Aorta (tissue), 5 donors: ENCODE measurements at regions not wholly inside any gene's neighbourhood (a gene's known extent, or its start where the extent isn't known, plus 50 kb on each side); places are given as distances from the start of the nearest gene placed in this dataset.
"Not testable (repeated sequence)": the region's sequence is repeated elsewhere in the genome, so short reads cannot be mapped to it uniquely, and the experiment has no call there.

Experiments used
- ATAC-seq: fragments of 200-7000 bp; cut with Tn5 transposase; one replicate; pipeline ENCODE4 v1.9.1; 2022; ENCODE audit warnings: moderate library complexity; ENCODE audit not compliant: low FRiP score
- DNase-seq, 2 donors: peaks; one replicate each; pipeline ENCODE4 v3.0.0-alpha.2; 2020
- H3K27ac ChIP-seq, 2 donors: one replicate each; pipeline ENCODE4 v1.5.1; 2013; ENCODE audit warnings: low read length in 2 of 2, mild to moderate bottlenecking in 2 of 2, moderate library complexity in 2 of 2, control low read depth in 1 of 2, inconsistent platforms in 1 of 2, low read depth in 1 of 2
- H3K27me3 ChIP-seq, 2 donors: one replicate each; pipeline ENCODE4 v1.6.1; 2013; ENCODE audit warnings: control low read depth in 1 of 2, low read length in 1 of 2, mild to moderate bottlenecking in 1 of 2, moderate library complexity in 1 of 2; ENCODE audit not compliant: insufficient read depth in 2 of 2, control insufficient read depth in 1 of 2
- H3K36me3 ChIP-seq, 2 donors: one replicate each; pipeline ENCODE4 v1.6.1; 2013; ENCODE audit warnings: control low read depth in 1 of 2, low read length in 1 of 2, mild to moderate bottlenecking in 1 of 2; ENCODE audit not compliant: insufficient read depth in 2 of 2, control insufficient read depth in 1 of 2
- H3K4me1 ChIP-seq, 2 donors: one replicate each; pipeline ENCODE4 v1.6.1; 2013; ENCODE audit warnings: low read length in 2 of 2, control low read depth in 1 of 2, mild to moderate bottlenecking in 1 of 2, moderate library complexity in 1 of 2; ENCODE audit not compliant: insufficient read depth in 2 of 2, control insufficient read depth in 1 of 2
- H3K4me3 ChIP-seq, 2 donors: one replicate each; pipeline ENCODE4 v1.5.1; 2013; ENCODE audit warnings: low read length in 2 of 2, control low read depth in 1 of 2, mild to moderate bottlenecking in 1 of 2
- H3K9me3 ChIP-seq: one replicate; pipeline ENCODE4 v1.6.1; 2013; ENCODE audit warnings: mild to moderate bottlenecking, low read length; ENCODE audit not compliant: control insufficient read depth
- WGBS, 2 donors: extraction: QIAGEN DNeasy Blood & Tissue Kit; methylation state at CpG; one replicate each; pipeline ENCODE4 v1.1.7; 2013; 5-methylcytosine and 5-hydroxymethylcytosine counted together
- intact Hi-C, 2 donors: fragments of 100-400 bp; cut with DNase I; formaldehyde crosslinking; loops; one replicate each; pipeline versions ENCODE4 v1.14.2 to v1.15.0; 2022
- donor health status: healthy with polysubstance abuse.
- donor health status: Bipolar disorder and iron deficiency.
- donor health status: DM: no; HTN: no; CAD: no.
- donor health status: DM: no; HTN: no; CAD: no.
- donor health status: DM: yes; HTN: yes; CAD: no.

- ATAC-seq = peak; percentile 83
- H3K4me3 ChIP-seq = peak overlapping the region in 1 of 2 donors; percentile 34
- DNase-seq, H3K36me3 ChIP-seq, H3K9me3 ChIP-seq, H3K27ac ChIP-seq, H3K4me1 ChIP-seq, H3K27me3 ChIP-seq, intact Hi-C loops: not testable (repeated sequence)
- WGBS, 2 donors = 0% methylated on average over 1 of the region's 50 CpGs; no CpG with 5 or more reads in 1 of the 2 donors
Measured at GRCh38 chr1:148280831-148281572, 128.9 kb upstream of the NBPF11 start.

DNA sequence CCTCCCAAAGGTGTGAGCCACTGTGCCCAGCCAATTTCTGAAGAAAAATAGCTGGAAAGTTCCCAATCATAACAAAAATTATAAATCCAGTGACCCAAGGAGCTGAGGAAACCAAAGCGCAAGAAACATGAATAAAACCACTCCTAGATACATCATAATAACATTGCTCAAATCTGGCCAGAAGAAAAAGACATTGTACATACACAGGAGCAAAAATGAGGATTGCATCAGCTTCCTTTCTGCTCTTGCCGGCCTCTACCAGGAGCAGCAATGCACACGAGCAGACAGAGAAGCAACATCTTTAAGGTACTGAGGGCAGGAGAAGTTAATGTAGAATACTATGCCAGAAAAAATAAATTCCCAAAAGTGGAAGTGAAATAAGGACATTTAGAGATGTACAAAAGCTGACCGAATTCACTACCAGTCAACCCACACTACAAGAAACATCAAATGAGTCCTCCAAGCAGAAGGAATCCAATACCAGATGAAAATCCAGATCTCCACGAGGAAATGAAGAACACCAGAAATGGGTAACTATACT, 127.0 kb upstream of the NBPF11 start:
- not testable (repeated sequence) for H3K36me3 ChIP-seq, H3K4me1 ChIP-seq, H3K27me3 ChIP-seq, ATAC-seq, H3K27ac ChIP-seq, H3K4me3 ChIP-seq, H3K9me3 ChIP-seq, DNase-seq
- 79 to 86% methylated on average over 5 of the region's 5 CpGs for WGBS, 2 donors
- intact Hi-C loops = loop anchor here in 1 of 2 donors (10.0 kb wide), 1 partner anchor 114 kb away; no protein-coding TSS in a partner anchor

GRCh38 chr1:148277865-148278279, 125.8 kb upstream of the NBPF11 start:
- DNase-seq, H3K9me3 ChIP-seq, H3K4me3 ChIP-seq, H3K4me1 ChIP-seq, ATAC-seq, H3K27me3 ChIP-seq, H3K36me3 ChIP-seq, H3K27ac ChIP-seq: not testable (repeated sequence)
- intact Hi-C loops = loop anchor here in 1 of 2 donors (10.0 kb wide), 1 partner anchor 113 kb away; no protein-coding TSS in a partner anchor
- WGBS, 2 donors = 45 to 49% methylated on average over 2 of the region's 2 CpGs

DNA sequence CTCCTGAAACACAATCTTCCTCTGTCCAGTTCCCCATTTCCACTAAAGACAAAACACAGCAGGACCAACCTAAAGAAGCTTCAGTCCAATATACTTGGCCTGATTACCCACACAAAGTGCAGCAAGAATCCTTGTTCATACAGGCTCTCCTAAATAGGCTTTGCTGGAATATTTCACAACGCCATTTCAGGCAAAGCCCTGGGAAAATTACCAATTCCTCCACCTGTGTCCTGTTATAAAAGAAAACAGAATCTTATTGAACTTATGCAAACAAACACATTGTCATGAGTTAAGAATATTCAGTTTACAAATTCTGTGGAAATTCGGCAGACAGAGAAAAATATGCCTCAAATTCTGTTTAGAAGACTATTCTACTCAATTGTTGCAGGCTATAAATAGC, 115.0 kb upstream of the NBPF11 start:
- H3K4me3 ChIP-seq, H3K27me3 ChIP-seq, H3K27ac ChIP-seq, H3K4me1 ChIP-seq, ATAC-seq, H3K36me3 ChIP-seq, DNase-seq, intact Hi-C loops, H3K9me3 ChIP-seq: not testable (repeated sequence)
- WGBS, 2 donors = 81 to 85% methylated on average over 2 of the region's 2 CpGs

DNA sequence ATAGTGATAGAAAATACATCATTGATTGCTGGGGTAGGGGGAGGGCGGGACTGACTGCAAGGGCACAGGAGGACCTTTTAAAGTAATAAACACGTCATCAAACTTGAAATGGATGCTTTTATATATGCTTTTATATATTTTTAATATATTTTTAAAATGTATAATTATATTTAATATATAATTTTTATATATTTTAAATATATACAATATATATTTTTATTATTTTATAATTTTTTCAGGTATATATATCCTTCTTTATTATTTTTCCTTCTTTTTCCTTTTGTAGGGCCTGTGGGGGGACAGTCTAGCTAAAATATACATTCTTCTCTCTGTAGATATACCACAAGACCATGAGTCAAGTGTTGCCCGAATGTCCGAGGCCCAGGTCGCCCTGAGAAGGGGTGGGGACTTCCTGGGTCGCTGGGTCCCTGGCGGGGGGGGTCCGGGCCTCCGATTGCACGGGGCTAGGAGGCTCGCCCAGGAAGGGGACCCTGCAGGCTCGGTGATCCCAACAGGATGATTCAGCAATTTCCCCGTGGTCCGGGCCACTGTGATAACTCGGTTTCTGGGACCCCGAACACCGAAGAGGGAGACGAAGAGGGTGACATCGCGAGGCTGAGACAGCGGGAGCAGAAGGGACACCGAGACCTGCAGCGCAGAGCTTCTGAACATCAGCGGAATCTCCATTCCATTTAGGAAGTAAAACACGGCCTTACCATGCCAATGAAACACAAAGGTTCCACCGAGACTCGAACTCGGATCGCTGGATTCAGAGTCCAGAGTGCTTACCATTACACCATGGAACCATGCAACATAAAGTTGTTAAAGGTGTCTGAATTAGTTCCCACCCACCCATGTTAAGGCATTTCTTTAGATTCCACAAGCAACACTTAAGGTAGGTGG, 112.5 kb upstream of the NBPF11 start:
- Histone ChIP-seq H3K27ac (no peak overlapping the region), H3K36me3 (peaks cover 0 to 2% of the 10 kb centered on the region in 2 donors), H3K9me3 (no peaks in the 10 kb centered on the region), H3K4me3 (no peak overlapping the region), H3K4me1 (no peaks in the 10 kb centered on the region), H3K27me3 (peaks cover 0 to 6% of the 10 kb centered on the region in 2 donors)
- intact Hi-C loops = no loop called here
- 37 to 42% methylated on average over 29 of the region's 29 CpGs for WGBS, 2 donors
- no peak for ATAC-seq
- no peak for DNase-seq

DNA sequence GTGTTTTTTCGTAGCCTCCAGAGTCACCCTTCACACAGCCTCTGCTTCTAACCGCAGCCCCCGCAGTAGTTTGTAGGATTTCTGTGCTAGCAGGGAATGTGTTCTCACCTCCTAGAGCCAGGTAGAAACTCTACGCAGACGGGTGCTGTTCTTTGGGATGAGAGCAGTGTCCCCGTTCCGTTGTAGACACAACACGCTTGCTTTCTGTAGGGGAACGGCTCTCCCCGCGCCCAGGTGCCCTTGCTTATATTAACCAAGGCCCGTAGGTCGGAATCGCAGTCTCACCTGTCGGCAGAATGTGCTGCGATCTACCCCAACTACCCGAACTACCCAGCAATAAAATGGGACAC, 111.8 kb upstream of the NBPF11 start:
- DNase-seq (no peak), ATAC-seq (no peak)
- no peaks in the 10 kb centered on the region for H3K9me3 ChIP-seq
- H3K4me3 ChIP-seq = peak overlapping the region; percentile 37 to 39
- WGBS, 2 donors = 5 to 6% methylated on average over 17 of the region's 17 CpGs
- H3K36me3 ChIP-seq = peaks cover 0 to 2% of the 10 kb centered on the region in 2 donors
- H3K27me3 ChIP-seq = peaks cover 0 to 10% of the 10 kb centered on the region in 2 donors
- H3K4me1 ChIP-seq = no peaks in the 10 kb centered on the region
- no peak overlapping the region for H3K27ac ChIP-seq
- intact Hi-C loops = no loop called here

GRCh38 chr1:148263128-148263905, 111.2 kb upstream of the NBPF11 start:
- DNase-seq = peak; percentile 61 to 80
- Histone ChIP-seq H3K36me3 (peaks cover 0 to 2% of the 10 kb centered on the region in 2 donors), H3K27me3 (peaks cover 0 to 10% of the 10 kb centered on the region in 2 donors), H3K27ac (no peak overlapping the region), H3K4me1 (no peaks in the 10 kb centered on the region), H3K9me3 (no peaks in the 10 kb centered on the region), H3K4me3 (peak overlapping the region; percentile 37 to 39)
- intact Hi-C loops = no loop called here
- peak; percentile 41 for ATAC-seq
- 1% methylated on average over 43 of the region's 43 CpGs for WGBS, 2 donors

- WGBS, 2 donors = 68 to 76% methylated on average over 3 of the region's 3 CpGs
- H3K36me3 ChIP-seq, H3K4me3 ChIP-seq, H3K27ac ChIP-seq, H3K4me1 ChIP-seq, H3K27me3 ChIP-seq, ATAC-seq, DNase-seq, H3K9me3 ChIP-seq, intact Hi-C loops: not testable (repeated sequence)
Measured at GRCh38 chr1:148261684-148262083, 109.6 kb upstream of the NBPF11 start.
